GM21390 (cell line): ENCODE measurements at regions not wholly inside any gene's neighbourhood (a gene's known extent, or its start where the extent isn't known, plus 50 kb on each side); places are given as distances from the start of the nearest gene placed in this dataset.
A peak's percentile ranks its signal among the peaks of the same experiment; 100 is the strongest.

Experiments
- ATAC-seq: cut with Tn5 transposase; IDR thresholded peaks from one replicate; pipeline ENCODE4 v1.9.1; 2021; ENCODE audit not compliant: unreplicated experiment

GRCh38 chr13:40376296-40376849 is 290.1 kb downstream of the FOXO1 start:
- no peak for ATAC-seq

- ATAC-seq, result no peak
Observed at GRCh38 chr13:40376867-40377535, 289.4 kb downstream of the FOXO1 start.

- ATAC-seq, result no peak
Observed at GRCh38 chr13:40377783-40378182, 288.7 kb downstream of the FOXO1 start.

- ATAC-seq, result no peak
Observed at GRCh38 chr13:40379196-40379595, 287.2 kb downstream of the FOXO1 start.

- ATAC-seq, result no peak
Observed at GRCh38 chr13:40379794-40380578, 286.5 kb downstream of the FOXO1 start.

GRCh38 chr13:40381935-40382764 is 284.3 kb downstream of the FOXO1 start:
- no peak for ATAC-seq

GRCh38 chr13:40383132-40383531 is 283.3 kb downstream of the FOXO1 start:
- no peak for ATAC-seq

- ATAC-seq, result no peak
Observed at GRCh38 chr13:40383885-40384284, 282.6 kb downstream of the FOXO1 start.

- ATAC-seq, result no peak
Observed at GRCh38 chr13:40384976-40385857, 281.2 kb downstream of the FOXO1 start.

GRCh38 chr13:40385858-40386180 is 280.6 kb downstream of the FOXO1 start:
- ATAC-seq, result no peak

GRCh38 chr13:40386586-40386985 is 279.9 kb downstream of the FOXO1 start:
- no peak for ATAC-seq

- no peak for ATAC-seq
Observed at GRCh38 chr13:40387775-40388174, 278.7 kb downstream of the FOXO1 start.

GRCh38 chr13:40388617-40389016 is 277.8 kb downstream of the FOXO1 start:
- peak; percentile 99 for ATAC-seq

- ATAC-seq, result peak; percentile 60
Observed at GRCh38 chr13:40389081-40389641, 277.3 kb downstream of the FOXO1 start.

GRCh38 chr13:40390401-40390916 is 276.0 kb downstream of the FOXO1 start:
- no peak for ATAC-seq

- no peak for ATAC-seq
Observed at GRCh38 chr13:40391788-40392187, 274.7 kb downstream of the FOXO1 start.

GRCh38 chr13:40394304-40394985 is 272.0 kb downstream of the FOXO1 start:
- ATAC-seq, result no peak

GRCh38 chr13:40398065-40398464 is 268.4 kb downstream of the FOXO1 start:
- ATAC-seq, result no peak

- no peak for ATAC-seq
Observed at GRCh38 chr13:40399756-40400155, 266.7 kb downstream of the FOXO1 start.
